GM21529 (cell line): ENCODE measurements at regions not wholly inside any gene's neighbourhood (a gene's known extent, or its start where the extent isn't known, plus 50 kb on each side); places are given as distances from the start of the nearest gene placed in this dataset.
"Not testable (repeated sequence)": the region's sequence is repeated elsewhere in the genome, so short reads cannot be mapped to it uniquely, and the experiment has no call there.

ENCODE experiments used
- ATAC-seq: cut with Tn5 transposase; IDR thresholded peaks from one replicate; pipeline ENCODE4 v1.9.1; 2021; ENCODE audit not compliant: unreplicated experiment

DNA sequence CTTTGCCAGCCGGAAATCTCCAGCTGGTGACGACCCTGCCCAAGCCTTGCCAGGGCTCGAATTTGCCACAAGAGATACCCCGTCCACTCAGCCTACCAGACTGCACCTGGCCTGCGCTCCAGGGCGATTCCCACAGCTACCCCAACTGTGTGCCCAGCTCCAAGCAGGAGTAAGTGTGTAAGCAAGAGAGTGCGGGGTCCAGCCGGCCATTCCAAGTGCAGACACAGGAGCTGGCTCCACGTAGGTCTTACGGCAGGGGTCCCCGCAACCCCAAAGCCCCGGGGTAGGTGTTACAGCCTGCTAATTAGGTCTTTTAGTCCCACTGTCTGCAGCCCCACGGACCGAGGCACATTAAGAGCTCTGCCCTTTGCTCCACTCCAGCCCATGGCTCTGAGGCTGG is 1305.2 kb downstream of the ARAP2 start:
- ATAC-seq = no peak

GRCh38 chr4:34943741-34944386 is 1300.5 kb downstream of the ARAP2 start:
- ATAC-seq = no peak

GRCh38 chr4:34950926-34951325 is 1293.4 kb downstream of the ARAP2 start:
- no peak for ATAC-seq

DNA sequence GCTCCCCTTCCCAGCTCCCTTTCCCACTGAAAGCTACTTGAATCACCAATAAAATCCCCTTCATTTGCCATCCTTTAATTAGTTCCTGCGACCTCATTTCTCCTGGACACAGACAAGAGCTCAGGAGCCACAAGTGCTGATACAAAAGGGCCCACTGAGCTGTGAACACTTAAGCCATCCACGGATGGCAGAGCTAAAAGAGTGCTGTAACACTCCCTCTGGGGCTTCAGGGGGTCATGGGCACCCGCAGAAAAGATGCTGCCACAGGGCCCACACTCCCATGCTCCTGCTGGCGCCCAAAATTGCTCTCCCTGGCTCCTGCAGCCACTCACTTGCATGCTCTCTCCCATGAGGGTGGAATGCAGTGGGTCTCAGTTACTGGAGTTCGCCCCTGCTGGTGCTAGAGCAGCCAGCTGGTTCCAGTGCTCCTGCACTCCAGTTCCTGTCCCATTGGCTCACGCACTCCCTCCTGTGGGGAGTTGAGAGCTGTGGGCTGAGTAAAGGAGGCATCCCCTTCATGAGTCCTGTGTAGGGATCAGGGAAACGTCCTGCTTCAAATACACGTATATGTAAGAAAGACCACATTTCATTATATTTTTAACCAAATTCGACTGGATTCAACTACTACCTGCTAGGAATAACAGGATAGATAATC is 1291.0 kb downstream of the ARAP2 start:
- ATAC-seq = no peak

DNA sequence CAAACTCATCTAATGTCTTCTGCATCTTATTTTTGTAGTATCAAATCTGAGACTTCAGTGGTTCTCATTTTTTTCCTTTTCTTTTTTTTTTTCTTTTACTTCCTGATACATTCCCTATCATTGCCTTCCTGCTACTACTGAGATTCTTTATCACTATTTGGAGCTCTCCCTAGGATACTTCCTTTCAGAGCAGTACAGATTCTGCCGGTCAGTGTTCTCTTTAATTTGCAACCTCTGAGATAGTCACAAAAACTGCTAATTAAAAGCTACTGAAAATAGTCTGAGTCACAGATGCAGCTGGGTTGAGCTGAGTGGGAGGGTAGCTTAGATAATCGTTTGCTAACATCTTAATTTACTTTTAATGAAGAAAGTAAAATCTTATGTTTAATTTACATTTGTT is 1279.7 kb downstream of the ARAP2 start:
- ATAC-seq = no peak

GRCh38 chr4:34972189-34972588 is 1272.1 kb downstream of the ARAP2 start:
- ATAC-seq = no peak

DNA sequence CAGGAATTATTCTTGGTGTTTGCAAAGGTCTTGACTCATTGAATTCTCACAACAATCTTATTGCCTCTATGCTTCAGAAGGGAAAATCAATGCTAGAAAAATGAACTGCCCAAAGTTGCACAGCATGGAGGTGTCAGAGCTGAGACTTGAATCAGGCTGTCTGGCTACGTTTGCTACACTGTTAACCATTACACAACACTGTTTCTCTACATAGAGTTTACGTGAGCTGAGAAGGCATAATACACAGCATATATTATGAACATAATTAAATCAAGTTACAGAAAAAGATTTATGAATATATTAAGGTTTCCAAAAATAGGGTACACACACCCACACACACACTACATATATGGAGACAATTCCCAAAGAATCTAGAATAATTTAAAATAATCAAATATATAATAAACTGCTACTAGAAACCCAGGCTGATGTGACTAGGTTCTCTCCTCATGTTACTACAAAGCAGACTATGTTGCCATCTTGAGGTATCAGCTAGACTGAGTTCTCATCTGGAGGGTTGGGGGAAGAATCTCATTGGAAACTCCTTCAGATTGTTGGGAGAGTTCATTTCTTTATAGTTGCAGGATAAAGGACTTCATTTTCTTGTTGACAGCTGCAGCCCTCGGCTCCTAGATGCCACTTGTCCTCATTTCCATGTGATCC is 1270.5 kb downstream of the ARAP2 start:
- no peak for ATAC-seq

DNA sequence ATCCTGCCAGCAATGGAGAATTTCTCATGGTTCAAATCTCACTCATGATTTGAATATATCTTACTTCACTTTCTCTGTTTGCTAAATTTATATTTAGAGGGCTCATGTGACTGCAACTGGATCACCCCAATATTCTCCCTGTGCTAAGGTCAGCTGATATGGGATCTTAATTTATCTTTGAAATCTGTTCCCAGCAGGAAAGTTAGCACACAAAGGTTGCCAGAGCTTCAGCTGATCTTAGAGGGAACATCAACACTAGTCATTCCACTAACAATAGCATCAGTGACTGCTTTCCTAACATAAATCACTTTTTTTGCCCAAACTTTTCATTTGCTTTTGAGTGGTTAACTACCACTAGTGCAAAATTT is 1270.0 kb downstream of the ARAP2 start:
- no peak for ATAC-seq

- ATAC-seq = not testable (repeated sequence)
Observed at GRCh38 chr4:35021222-35021621, 1223.1 kb downstream of the ARAP2 start.

- ATAC-seq = no peak
Observed at GRCh38 chr4:35025152-35025834, 1219.0 kb downstream of the ARAP2 start.

- ATAC-seq = no peak
Observed at GRCh38 chr4:35038079-35038805, 1206.1 kb downstream of the ARAP2 start.

DNA sequence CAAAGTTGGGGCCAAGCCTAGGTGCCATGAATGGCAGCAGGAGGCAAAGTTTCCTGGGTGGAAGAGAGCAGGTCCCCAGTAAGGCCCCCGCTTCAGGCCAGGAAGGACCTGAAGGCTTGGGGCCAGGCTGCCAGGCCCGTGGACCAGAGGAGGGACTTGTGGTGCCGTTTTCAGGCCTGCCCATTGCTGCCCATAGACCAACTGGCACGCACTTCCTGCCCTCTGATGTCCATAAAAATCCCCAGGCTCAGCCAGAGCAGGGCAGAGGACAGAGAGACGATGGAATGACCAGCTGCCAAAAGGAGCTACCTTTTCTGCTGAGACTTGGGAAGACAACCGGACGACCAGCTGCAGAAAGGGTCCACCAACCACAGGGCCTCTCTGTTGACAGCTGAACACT is 1205.5 kb downstream of the ARAP2 start:
- no peak for ATAC-seq

DNA sequence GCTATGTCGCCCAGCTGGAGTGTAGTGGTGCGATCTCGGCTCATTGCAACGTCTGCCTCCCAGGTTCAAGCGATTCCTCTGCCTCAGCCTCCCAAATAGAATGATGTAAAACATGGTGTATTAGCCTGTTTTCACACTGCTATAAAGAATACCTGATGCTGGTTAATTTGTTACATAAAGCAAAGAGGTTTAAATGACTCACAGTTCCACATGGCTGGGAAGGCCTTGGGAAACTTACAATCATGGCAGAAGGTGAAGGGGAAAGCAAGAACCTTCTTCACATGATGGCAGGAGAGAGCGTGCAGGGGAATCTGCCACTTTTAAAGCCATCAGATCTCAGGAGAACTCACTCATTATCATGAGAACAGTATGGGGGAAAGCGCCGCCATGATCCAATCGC is 1191.8 kb downstream of the ARAP2 start:
- no peak for ATAC-seq

DNA sequence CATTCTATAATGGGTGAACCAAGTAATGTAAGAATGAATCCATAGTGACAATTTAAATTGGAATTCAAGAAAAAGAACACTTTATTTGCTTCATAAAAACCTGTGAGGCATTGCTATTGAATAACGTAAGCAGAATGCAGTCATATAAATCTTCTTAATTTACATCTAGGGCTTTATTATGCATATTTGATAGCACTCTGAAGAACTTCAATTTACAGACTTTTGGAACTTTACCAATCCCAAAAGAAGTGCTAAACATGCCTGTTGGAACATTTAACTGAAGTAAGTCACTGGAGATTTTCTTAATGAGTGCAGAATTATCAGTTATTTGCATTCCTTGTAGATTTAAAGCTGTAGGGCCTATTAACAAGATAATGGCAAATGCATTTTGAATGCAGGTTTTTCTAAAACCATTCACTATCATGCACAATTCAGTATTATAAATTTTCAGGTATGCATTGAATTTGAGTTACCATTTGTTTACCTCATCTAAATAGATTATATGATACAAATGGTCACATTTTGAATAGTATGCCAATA is 1181.2 kb downstream of the ARAP2 start:
- ATAC-seq = no peak

DNA sequence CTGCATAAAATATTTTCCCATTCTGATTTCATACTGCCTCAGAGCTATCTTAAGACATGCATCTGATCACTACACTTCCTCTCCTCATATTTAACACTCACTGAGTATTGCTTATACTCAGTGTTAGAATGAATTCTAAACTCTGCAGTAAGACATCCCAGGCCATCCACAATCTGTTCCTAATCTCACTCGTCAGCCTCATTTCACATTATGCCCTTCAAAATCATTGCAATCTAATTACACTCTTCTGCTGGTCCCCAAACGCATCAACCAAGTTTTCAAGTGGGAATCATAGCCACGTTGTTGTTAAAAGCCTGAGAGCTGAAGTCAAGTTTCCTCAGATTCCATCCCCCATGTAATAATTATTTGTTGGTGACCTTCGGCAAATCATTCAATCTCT is 1177.9 kb downstream of the ARAP2 start:
- no peak for ATAC-seq

GRCh38 chr4:35080799-35081198 is 1163.5 kb downstream of the ARAP2 start:
- no peak for ATAC-seq

DNA sequence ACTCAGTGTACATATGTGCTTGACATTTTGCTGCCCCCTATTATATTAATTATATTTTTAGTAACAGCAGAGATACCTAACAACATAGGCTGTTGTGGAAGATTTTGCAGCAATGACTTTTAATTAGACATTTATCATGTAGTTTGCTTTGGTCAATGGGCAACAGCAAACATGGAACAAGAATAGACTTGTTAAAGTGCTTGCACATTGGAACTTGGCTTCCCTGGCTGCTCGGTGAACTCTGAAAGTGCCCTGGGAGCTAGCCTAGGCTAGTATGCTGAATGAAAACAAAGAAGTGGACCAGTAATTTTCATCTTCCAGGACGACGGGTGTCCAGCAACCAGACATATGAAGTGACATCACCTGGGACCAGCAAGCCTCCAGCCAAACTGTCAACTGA is 1157.1 kb downstream of the ARAP2 start:
- ATAC-seq = no peak

GRCh38 chr4:35100932-35101331 is 1143.4 kb downstream of the ARAP2 start:
- no peak for ATAC-seq

DNA sequence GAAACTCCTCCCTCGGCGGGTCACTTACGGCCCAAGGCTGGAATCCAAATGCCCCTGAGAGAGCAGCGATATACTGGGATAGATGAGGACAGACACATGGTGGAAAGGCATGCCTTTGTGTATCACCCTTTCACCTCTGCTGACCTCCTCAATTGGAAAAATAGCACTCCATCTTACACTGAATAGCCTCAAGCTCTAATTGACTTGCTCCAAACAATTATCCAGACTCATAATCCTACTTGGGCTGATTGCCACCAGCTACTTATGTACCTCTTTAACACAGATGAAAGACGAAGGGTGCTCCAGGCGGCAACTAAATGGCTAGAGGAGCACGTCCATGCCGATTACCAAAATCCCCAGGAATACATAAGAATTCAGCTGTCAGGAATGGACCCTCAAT is 1142.2 kb downstream of the ARAP2 start:
- no peak for ATAC-seq

DNA sequence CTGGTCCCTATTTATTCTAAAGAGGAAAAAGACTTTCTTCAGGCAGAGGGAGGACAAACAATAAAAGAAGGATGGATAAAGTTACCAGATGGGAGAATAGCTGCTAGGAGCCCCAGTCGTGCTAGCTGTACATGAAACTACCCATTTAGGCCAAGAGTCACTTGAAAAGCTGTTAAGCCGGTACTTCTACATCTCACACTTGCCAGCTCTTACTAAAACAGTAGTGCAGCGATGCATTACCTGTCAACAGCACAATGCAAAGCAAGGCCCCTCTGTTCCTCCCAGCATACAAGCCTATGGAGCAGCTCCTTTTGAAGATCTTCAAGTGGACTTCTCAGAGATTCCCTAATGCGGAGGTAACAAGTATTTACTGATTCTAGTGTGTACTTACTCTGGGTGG is 1138.8 kb downstream of the ARAP2 start:
- ATAC-seq = no peak
